Smooth muscle cell (in vitro differentiated cells): ENCODE measurements at regions not wholly inside any gene's neighbourhood (a gene's known extent, or its start where the extent isn't known, plus 50 kb on each side); places are given as distances from the start of the nearest gene placed in this dataset.

Experiments used
- DNase-seq: peaks from one replicate; lab custom pipeline; 2025; ENCODE audit not compliant: unreplicated experiment; lab: John Stamatoyannopoulos, UW
- H2AFZ ChIP-seq: fragments of 200-600 bp; sonication (generic); 2 replicates; pipeline ENCODE4 v1.6.0; 2016; ENCODE audit warnings: antibody characterized with exemption, low read depth, mild to moderate bottlenecking
- H3F3A ChIP-seq: fragments of 200-600 bp; sonication (generic); 2 replicates; pipeline ENCODE4 v1.6.0; 2017; ENCODE audit warnings: antibody characterized with exemption, low read depth
- H3K27ac ChIP-seq: fragments of 200-600 bp; sonication (generic); 2 replicates; pipeline ENCODE4 v1.5.1; 2016; ENCODE audit warnings: low read depth, mild to moderate bottlenecking
- H3K27me3 ChIP-seq: fragments of 200-600 bp; sonication (generic); 2 replicates; pipeline ENCODE4 v1.6.1; 2016; ENCODE audit warnings: low read depth, mild to moderate bottlenecking
- H3K36me3 ChIP-seq: fragments of 200-600 bp; sonication (generic); 2 replicates; pipeline ENCODE4 v1.5.1; 2016; ENCODE audit warnings: low read depth
- H3K4me1 ChIP-seq: fragments of 200-600 bp; sonication (generic); 2 replicates; pipeline ENCODE4 v1.5.1; 2016; ENCODE audit warnings: low read depth
- H3K4me2 ChIP-seq: fragments of 200-600 bp; sonication (generic); 2 replicates; pipeline ENCODE4 v1.6.0; 2016; ENCODE audit warnings: mild to moderate bottlenecking
- H3K4me3 ChIP-seq: fragments of 200-600 bp; sonication (generic); 2 replicates; pipeline ENCODE4 v1.5.1; 2016; ENCODE audit warnings: mild to moderate bottlenecking
- H3K79me2 ChIP-seq: fragments of 200-600 bp; sonication (generic); 2 replicates; pipeline ENCODE4 v1.6.0; 2016; ENCODE audit warnings: low read depth, mild to moderate bottlenecking
- H3K9ac ChIP-seq: fragments of 200-600 bp; sonication (generic); 2 replicates; pipeline ENCODE4 v1.6.0; 2016; ENCODE audit warnings: low read depth
- H3K9me3 ChIP-seq: fragments of 200-600 bp; sonication (generic); replicated peaks from 2 replicates; pipeline ENCODE4 v1.5.1; 2016; ENCODE audit warnings: low read depth
- H4K20me1 ChIP-seq: fragments of 200-600 bp; sonication (generic); 2 replicates; pipeline ENCODE4 v1.6.0; 2016; ENCODE audit warnings: low read depth
- CTCF ChIP-seq: fragments of 200-600 bp; sonication (generic); IDR thresholded peaks from 2 replicates; pipeline ENCODE4 v1.5.1; 2017; ENCODE audit warnings: borderline replicate concordance, mild to moderate bottlenecking, antibody characterized with exemption; ENCODE audit not compliant: insufficient read depth, poor library complexity, severe bottlenecking
- WGBS: methylation state at CpG from one replicate; pipeline ENCODE4 v1.1.7; 2016; ENCODE audit warnings: low lambda C conversion rate; 5-methylcytosine and 5-hydroxymethylcytosine counted together

GRCh38 chr2:2571301-2572150 lies 240.5 kb upstream of the MYT1L start:
- WGBS: 95% methylated on average over 38 of the region's 41 CpGs
- Histone ChIP-seq H3F3A (no peaks in the 10 kb centered on the region), H3K4me3 (no peak overlapping the region)

GRCh38 chr2:2570871-2571270 lies 239.8 kb upstream of the MYT1L start:
- no peaks in the 10 kb centered on the region for H3K27me3 ChIP-seq
- no peak overlapping the region for H3K4me2 ChIP-seq
- DNase-seq: no peak
- H3K4me3 ChIP-seq: no peak overlapping the region
- no peaks in the 10 kb centered on the region for H3K4me1 ChIP-seq
- H3K9me3 ChIP-seq: no peaks in the 10 kb centered on the region
- H3K27ac ChIP-seq: no peak overlapping the region
- no peaks in the 10 kb centered on the region for H4K20me1 ChIP-seq
- no peaks in the 10 kb centered on the region for H3F3A ChIP-seq
- no peak overlapping the region for H3K9ac ChIP-seq
- 85% methylated on average over 5 of the region's 5 CpGs for WGBS
- TF ChIP-seq CTCF: no peak
- H3K79me2 ChIP-seq: no peaks in the 10 kb centered on the region
- H2AFZ ChIP-seq: no peak overlapping the region
- H3K36me3 ChIP-seq: no peaks in the 10 kb centered on the region

More at GRCh38 chr2:2571301-2572150, 240.5 kb upstream of the MYT1L start:
- no peak overlapping the region for H3K4me2 ChIP-seq
- H3K9ac ChIP-seq: no peak overlapping the region
- no peak for TF ChIP-seq CTCF
- H2AFZ ChIP-seq: no peak overlapping the region
- H3K27ac ChIP-seq: no peak overlapping the region
- no peaks in the 10 kb centered on the region for H3K9me3 ChIP-seq
- no peak for DNase-seq
- H4K20me1 ChIP-seq: no peaks in the 10 kb centered on the region
- no peaks in the 10 kb centered on the region for H3K27me3 ChIP-seq
- H3K4me1 ChIP-seq: no peaks in the 10 kb centered on the region
- H3K36me3 ChIP-seq: no peaks in the 10 kb centered on the region
- H3K79me2 ChIP-seq: no peaks in the 10 kb centered on the region

- Histone ChIP-seq H3K36me3 (no peaks in the 10 kb centered on the region), H3K27me3 (no peaks in the 10 kb centered on the region), H3K79me2 (no peaks in the 10 kb centered on the region), H3K9me3 (no peaks in the 10 kb centered on the region), H2AFZ (no peak overlapping the region), H4K20me1 (no peaks in the 10 kb centered on the region), H3K4me1 (no peaks in the 10 kb centered on the region), H3K4me2 (no peak overlapping the region), H3K27ac (no peak overlapping the region), H3K9ac (no peak overlapping the region), H3K4me3 (no peak overlapping the region), H3F3A (no peaks in the 10 kb centered on the region)
- TF ChIP-seq CTCF: no peak
- 90% methylated on average over 10 of the region's 11 CpGs for WGBS
- DNase-seq: no peak
These were observed 239.3 kb upstream of the MYT1L start for GRCh38 chr2:2570360-2570759.

GRCh38 chr2:2569836-2570235 lies 238.8 kb upstream of the MYT1L start:
- Histone ChIP-seq H3F3A (no peaks in the 10 kb centered on the region), H2AFZ (no peak overlapping the region), H3K4me1 (no peaks in the 10 kb centered on the region), H3K9ac (no peak overlapping the region), H3K4me2 (no peak overlapping the region), H3K36me3 (no peaks in the 10 kb centered on the region), H3K79me2 (no peaks in the 10 kb centered on the region), H3K9me3 (no peaks in the 10 kb centered on the region), H3K27me3 (no peaks in the 10 kb centered on the region), H3K4me3 (no peak overlapping the region), H3K27ac (no peak overlapping the region), H4K20me1 (no peaks in the 10 kb centered on the region)
- WGBS: 82% methylated on average over 4 of the region's 4 CpGs
- DNase-seq: no peak
- no peak for TF ChIP-seq CTCF
